Endothelial cell (in vitro differentiated cells): ENCODE measurements at regions not wholly inside any gene's neighbourhood (a gene's known extent, or its start where the extent isn't known, plus 50 kb on each side); places are given as distances from the start of the nearest gene placed in this dataset.
A peak's percentile ranks its signal among the peaks of the same experiment; 100 is the strongest.
"Not testable (repeated sequence)": the region's sequence is repeated elsewhere in the genome, so short reads cannot be mapped to it uniquely, and the experiment has no call there.

Experiments used
- DNase-seq: peaks from one replicate; pipeline ENCODE4 v3.0.0; 2021; ENCODE audit warnings: low spot score
- H3K27ac Mint-ChIP-seq: one replicate; pipeline ENCODE4 v1.8.0; 2021; ENCODE audit warnings: mixed read lengths, inconsistent platforms; ENCODE audit not compliant: unreplicated experiment
- H3K27me3 Mint-ChIP-seq: one replicate; pipeline ENCODE4 v1.8.0; 2021; ENCODE audit warnings: mild to moderate bottlenecking, moderate library complexity, mixed read lengths, inconsistent platforms; ENCODE audit not compliant: unreplicated experiment
- H3K36me3 Mint-ChIP-seq: one replicate; pipeline ENCODE4 v1.8.0; 2021; ENCODE audit warnings: mild to moderate bottlenecking, low read depth, mixed read lengths, inconsistent platforms; ENCODE audit not compliant: unreplicated experiment
- H3K4me1 Mint-ChIP-seq: one replicate; pipeline ENCODE4 v1.8.0; 2021; ENCODE audit warnings: mild to moderate bottlenecking, mixed read lengths, inconsistent platforms; ENCODE audit not compliant: unreplicated experiment
- H3K4me3 Mint-ChIP-seq: one replicate; pipeline ENCODE4 v1.8.0; 2021; ENCODE audit warnings: mild to moderate bottlenecking, mixed read lengths, inconsistent platforms; ENCODE audit not compliant: unreplicated experiment
- H3K9me3 Mint-ChIP-seq: one replicate; pipeline ENCODE4 v1.8.0; 2021; ENCODE audit warnings: mixed read lengths, inconsistent platforms; ENCODE audit not compliant: unreplicated experiment
- TF ChIP-seq, protein P1 (sequence below): fragments of 200-600 bp; sonication (generic); IDR thresholded peaks from one replicate; pipeline ENCODE4 v1.5.0; 2021; ENCODE audit warnings: antibody characterized with exemption; ENCODE audit not compliant: unreplicated experiment

DNA sequence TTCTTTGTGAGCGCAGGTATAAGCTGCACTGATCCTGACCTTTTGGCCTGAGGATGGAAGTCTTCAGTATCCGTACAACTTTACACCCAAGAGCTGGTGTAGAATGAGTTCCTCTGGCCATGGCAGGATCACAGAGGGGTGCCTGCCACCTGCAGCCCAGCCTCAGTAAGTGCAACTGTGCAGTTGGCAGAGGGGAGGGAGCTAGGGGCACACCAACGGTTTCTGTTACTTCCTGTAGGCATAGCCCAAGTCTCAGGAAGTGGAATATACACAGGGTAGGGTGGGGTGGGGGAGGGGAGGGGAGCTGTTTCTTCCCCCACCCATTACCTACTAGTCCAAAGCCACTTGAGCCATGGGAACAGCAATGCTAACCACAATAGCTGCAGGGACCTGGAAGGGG lies 85.4 kb upstream of the GBA3 start:
- no peaks in the 10 kb centered on the region for H3K9me3 Mint-ChIP-seq
- no peaks in the 10 kb centered on the region for H3K36me3 Mint-ChIP-seq
- H3K4me3 Mint-ChIP-seq, result no peak overlapping the region
- no peak overlapping the region for H3K27ac Mint-ChIP-seq
- no peaks in the 10 kb centered on the region for H3K4me1 Mint-ChIP-seq
- DNase-seq, result peak; percentile 35
- H3K27me3 Mint-ChIP-seq, result peaks cover 2% of the 10 kb centered on the region
- TF ChIP-seq, protein P1, sequence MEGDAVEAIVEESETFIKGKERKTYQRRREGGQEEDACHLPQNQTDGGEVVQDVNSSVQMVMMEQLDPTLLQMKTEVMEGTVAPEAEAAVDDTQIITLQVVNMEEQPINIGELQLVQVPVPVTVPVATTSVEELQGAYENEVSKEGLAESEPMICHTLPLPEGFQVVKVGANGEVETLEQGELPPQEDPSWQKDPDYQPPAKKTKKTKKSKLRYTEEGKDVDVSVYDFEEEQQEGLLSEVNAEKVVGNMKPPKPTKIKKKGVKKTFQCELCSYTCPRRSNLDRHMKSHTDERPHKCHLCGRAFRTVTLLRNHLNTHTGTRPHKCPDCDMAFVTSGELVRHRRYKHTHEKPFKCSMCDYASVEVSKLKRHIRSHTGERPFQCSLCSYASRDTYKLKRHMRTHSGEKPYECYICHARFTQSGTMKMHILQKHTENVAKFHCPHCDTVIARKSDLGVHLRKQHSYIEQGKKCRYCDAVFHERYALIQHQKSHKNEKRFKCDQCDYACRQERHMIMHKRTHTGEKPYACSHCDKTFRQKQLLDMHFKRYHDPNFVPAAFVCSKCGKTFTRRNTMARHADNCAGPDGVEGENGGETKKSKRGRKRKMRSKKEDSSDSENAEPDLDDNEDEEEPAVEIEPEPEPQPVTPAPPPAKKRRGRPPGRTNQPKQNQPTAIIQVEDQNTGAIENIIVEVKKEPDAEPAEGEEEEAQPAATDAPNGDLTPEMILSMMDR, result no peak

DNA sequence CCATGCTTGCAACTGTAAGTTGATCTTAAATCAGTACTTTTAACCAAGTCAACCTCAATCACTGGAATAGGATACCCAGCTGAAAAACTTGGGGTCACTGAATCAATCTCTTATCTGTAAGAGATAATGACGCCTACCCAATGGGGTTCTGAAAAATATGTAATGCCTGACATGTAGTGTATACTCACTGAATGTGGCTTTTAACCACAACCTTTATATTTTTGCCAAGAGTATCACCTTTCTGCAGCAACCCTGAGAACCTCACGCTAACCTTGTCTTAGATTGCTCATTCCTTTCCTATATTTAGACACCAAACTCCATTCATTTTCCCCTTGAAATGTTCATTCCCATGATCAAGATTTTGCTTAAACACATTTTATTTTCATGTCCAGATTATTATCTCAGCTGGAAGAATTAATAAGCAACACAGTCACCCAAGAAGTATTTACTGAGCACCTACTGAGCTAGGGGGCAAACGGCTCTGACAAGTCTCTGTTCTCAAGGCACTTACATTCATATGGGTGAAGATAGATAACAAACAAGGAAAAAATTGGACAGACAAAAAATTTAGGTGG lies 82.7 kb upstream of the GBA3 start:
- DNase-seq, H3K36me3 Mint-ChIP-seq, H3K9me3 Mint-ChIP-seq, H3K27ac Mint-ChIP-seq, H3K4me1 Mint-ChIP-seq, H3K4me3 Mint-ChIP-seq, H3K27me3 Mint-ChIP-seq: not testable (repeated sequence)

DNA sequence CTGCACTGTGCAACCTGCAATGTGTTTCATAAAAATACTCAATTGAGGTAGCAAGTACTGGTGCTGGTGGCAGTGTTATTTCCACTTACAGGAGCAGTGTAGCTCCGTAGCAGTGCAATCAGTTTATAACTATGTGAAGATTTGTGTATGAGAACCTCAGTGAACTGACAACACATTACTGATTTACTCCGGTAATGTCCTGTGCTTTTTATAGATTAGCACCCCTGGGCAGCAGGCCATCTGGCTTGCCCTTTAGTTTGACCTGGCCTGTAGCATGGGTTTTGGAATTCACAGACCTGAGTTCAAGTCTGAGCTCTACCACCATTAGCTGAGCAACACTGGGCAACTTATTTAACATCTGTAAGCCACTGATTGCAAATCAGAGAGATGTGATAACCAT lies 78.6 kb upstream of the GBA3 start:
- Mint-ChIP-seq H3K9me3 (no peaks in the 10 kb centered on the region), H3K4me1 (no peaks in the 10 kb centered on the region), H3K4me3 (no peak overlapping the region), H3K27me3 (no peaks in the 10 kb centered on the region), H3K27ac (no peak overlapping the region), H3K36me3 (no peaks in the 10 kb centered on the region)
- DNase-seq, result no peak
- TF ChIP-seq, protein P1, result no peak

DNA sequence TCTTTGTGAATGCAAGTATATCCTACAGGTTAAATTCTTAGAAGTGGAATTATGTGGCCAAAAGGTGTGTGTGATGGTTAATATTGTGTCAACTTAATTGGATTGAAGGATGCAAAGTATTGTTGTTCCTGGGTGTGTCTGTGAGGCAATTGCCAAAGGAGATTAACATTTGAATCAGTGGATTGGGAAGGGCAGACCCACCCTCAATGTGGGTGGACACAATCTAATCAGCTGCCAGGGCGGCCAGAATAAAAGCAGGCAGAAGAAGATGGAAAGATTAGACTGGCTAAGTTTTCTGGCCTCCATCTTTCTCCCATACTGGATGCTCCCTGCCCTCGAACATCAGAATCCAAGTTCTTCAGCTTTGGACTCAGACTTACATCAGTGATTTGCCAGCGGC lies 76.2 kb upstream of the GBA3 start:
- DNase-seq, result no peak
- no peaks in the 10 kb centered on the region for H3K4me1 Mint-ChIP-seq
- H3K4me3 Mint-ChIP-seq, result no peak overlapping the region
- H3K27ac Mint-ChIP-seq, result no peak overlapping the region
- TF ChIP-seq, protein P1, result no peak
- no peaks in the 10 kb centered on the region for H3K9me3 Mint-ChIP-seq
- H3K36me3 Mint-ChIP-seq, result no peaks in the 10 kb centered on the region
- H3K27me3 Mint-ChIP-seq, result peaks cover 5% of the 10 kb centered on the region

DNA sequence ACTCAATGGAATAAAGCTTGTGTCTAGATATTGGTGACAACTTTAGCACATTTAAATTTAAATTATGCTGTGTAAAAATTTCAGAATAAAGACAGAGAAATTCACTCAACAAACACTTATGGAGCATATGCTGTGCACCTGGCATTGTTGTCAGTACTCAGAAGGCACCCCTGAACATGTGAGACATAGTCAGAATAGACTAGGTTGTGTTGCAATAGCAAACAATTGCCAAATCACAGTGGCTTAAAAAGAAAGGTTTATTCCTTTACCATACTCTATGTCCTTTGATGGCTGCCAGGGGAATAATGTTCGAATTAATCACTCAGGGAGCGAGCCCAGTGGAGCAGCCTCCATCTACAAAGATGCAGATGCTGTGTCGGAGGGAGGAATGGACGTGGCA lies 72.6 kb upstream of the GBA3 start:
- H3K9me3 Mint-ChIP-seq, H3K4me3 Mint-ChIP-seq, H3K36me3 Mint-ChIP-seq, H3K27ac Mint-ChIP-seq, DNase-seq, H3K27me3 Mint-ChIP-seq: not testable (repeated sequence)
- H3K4me1 Mint-ChIP-seq, result peaks cover 11% of the 10 kb centered on the region

DNA sequence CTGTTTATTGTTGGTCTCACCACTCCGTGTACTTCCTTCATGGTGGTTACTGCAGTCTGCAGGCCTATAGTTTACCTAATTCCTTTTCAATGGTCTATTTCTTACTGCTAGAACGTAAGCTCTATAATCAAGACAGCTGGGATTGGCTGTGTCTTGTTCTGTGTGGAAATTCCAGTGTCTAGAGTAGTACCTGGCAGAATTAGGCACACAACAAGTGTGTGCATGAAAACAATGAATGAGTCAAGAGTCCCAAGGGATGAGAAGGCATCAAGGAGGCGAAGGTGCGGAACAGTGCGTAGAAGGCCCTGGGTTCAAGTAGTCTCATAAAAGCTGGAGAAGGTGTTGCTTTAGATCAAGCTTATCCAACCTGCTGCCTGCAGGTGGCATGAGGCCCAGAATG lies 70.8 kb upstream of the GBA3 start:
- not testable (repeated sequence) for H3K9me3 Mint-ChIP-seq, H3K27me3 Mint-ChIP-seq

DNA sequence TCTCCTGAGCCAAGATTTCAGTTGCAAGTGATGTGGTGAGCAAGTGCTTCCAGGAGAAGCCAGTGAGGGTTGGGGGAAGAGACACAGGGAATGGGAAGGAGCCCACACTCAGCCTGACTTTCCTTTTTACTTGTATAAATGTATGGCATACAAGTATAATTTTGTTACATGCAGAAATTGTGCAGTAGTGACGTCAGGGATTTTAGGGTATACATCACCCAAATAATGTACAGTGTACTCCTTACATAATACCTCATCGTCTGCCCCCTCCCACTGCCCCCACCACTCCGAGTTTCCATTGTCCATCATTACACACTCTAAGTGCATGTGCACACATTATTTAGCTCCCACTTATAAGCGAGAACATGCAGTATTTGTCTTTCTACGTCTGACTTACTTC lies 68.7 kb upstream of the GBA3 start:
- H3K27ac Mint-ChIP-seq, H3K36me3 Mint-ChIP-seq, H3K27me3 Mint-ChIP-seq, H3K4me3 Mint-ChIP-seq, H3K9me3 Mint-ChIP-seq, DNase-seq: not testable (repeated sequence)
- peaks cover 16% of the 10 kb centered on the region for H3K4me1 Mint-ChIP-seq

More for the DNA sequence above, 70.8 kb upstream of the GBA3 start:
- H3K27ac Mint-ChIP-seq, DNase-seq, H3K4me3 Mint-ChIP-seq, H3K36me3 Mint-ChIP-seq: not testable (repeated sequence)
- peaks cover 16% of the 10 kb centered on the region for H3K4me1 Mint-ChIP-seq
